Activated naive CD4-positive, alpha-beta T cell treated with anti-CD3 and anti-CD28 coated beads, Interleukin-2, amount 50 U/mL, for 24 hours (primary cell): ENCODE measurements at regions not wholly inside any gene's neighbourhood (a gene's known extent, or its start where the extent isn't known, plus 50 kb on each side); places are given as distances from the start of the nearest gene placed in this dataset.
"Not testable (repeated sequence)": the region's sequence is repeated elsewhere in the genome, so short reads cannot be mapped to it uniquely, and the experiment has no call there.

Experiments used
- H3K27ac Mint-ChIP-seq: one replicate; pipeline ENCODE4 v1.8.0; 2021; ENCODE audit warnings: mild to moderate bottlenecking, mixed read lengths
- H3K27me3 Mint-ChIP-seq: one replicate; pipeline ENCODE4 v1.8.0; 2021; ENCODE audit warnings: mixed read lengths
- H3K36me3 Mint-ChIP-seq: one replicate; pipeline ENCODE4 v1.8.0; 2021; ENCODE audit warnings: mixed read lengths
- H3K4me1 Mint-ChIP-seq: one replicate; pipeline ENCODE4 v1.8.0; 2021; ENCODE audit warnings: mixed read lengths
- H3K4me3 Mint-ChIP-seq: one replicate; pipeline ENCODE4 v1.8.0; 2021; ENCODE audit warnings: mild to moderate bottlenecking, mixed read lengths
- H3K9me3 Mint-ChIP-seq: one replicate; pipeline ENCODE4 v1.8.0; 2021; ENCODE audit warnings: mixed read lengths

GRCh38 chr5:116778651-116779280, 204.1 kb upstream of the SEMA6A start:
- Mint-ChIP-seq H3K36me3 (no peaks in the 10 kb centered on the region), H3K4me1 (no peaks in the 10 kb centered on the region), H3K4me3 (no peak overlapping the region), H3K27ac (no peak overlapping the region), H3K9me3 (no peaks in the 10 kb centered on the region), H3K27me3 (no peaks in the 10 kb centered on the region)

- Mint-ChIP-seq H3K36me3 (no peaks in the 10 kb centered on the region), H3K4me3 (no peak overlapping the region), H3K4me1 (no peaks in the 10 kb centered on the region), H3K27ac (no peak overlapping the region), H3K9me3 (no peaks in the 10 kb centered on the region), H3K27me3 (no peaks in the 10 kb centered on the region)
Observed at GRCh38 chr5:116778032-116778431, 203.4 kb upstream of the SEMA6A start.

- H3K27me3 Mint-ChIP-seq: no peaks in the 10 kb centered on the region
- no peaks in the 10 kb centered on the region for H3K4me1 Mint-ChIP-seq
- no peaks in the 10 kb centered on the region for H3K9me3 Mint-ChIP-seq
- no peaks in the 10 kb centered on the region for H3K36me3 Mint-ChIP-seq
- H3K4me3 Mint-ChIP-seq: no peak overlapping the region
- no peak overlapping the region for H3K27ac Mint-ChIP-seq
Observed at GRCh38 chr5:116773926-116774325, 199.3 kb upstream of the SEMA6A start.

- Mint-ChIP-seq H3K27me3 (no peaks in the 10 kb centered on the region), H3K27ac (no peak overlapping the region), H3K4me1 (no peaks in the 10 kb centered on the region), H3K9me3 (no peaks in the 10 kb centered on the region), H3K4me3 (no peak overlapping the region), H3K36me3 (no peaks in the 10 kb centered on the region)
Observed at GRCh38 chr5:116772806-116773205, 198.2 kb upstream of the SEMA6A start.

- Mint-ChIP-seq H3K27ac (no peak overlapping the region), H3K4me1 (no peaks in the 10 kb centered on the region), H3K9me3 (no peaks in the 10 kb centered on the region), H3K4me3 (no peak overlapping the region), H3K27me3 (no peaks in the 10 kb centered on the region), H3K36me3 (no peaks in the 10 kb centered on the region)
Observed at GRCh38 chr5:116772152-116772501, 197.5 kb upstream of the SEMA6A start.

- Mint-ChIP-seq H3K4me3 (no peak overlapping the region), H3K9me3 (no peaks in the 10 kb centered on the region), H3K27ac (no peak overlapping the region), H3K36me3 (no peaks in the 10 kb centered on the region), H3K27me3 (no peaks in the 10 kb centered on the region), H3K4me1 (no peaks in the 10 kb centered on the region)
Observed at GRCh38 chr5:116771466-116772151, 197.0 kb upstream of the SEMA6A start.

- not testable (repeated sequence) for H3K9me3 Mint-ChIP-seq, H3K4me3 Mint-ChIP-seq, H3K36me3 Mint-ChIP-seq, H3K27ac Mint-ChIP-seq, H3K4me1 Mint-ChIP-seq, H3K27me3 Mint-ChIP-seq
Observed at GRCh38 chr5:116769953-116770352, 195.3 kb upstream of the SEMA6A start.

- Mint-ChIP-seq H3K27ac (no peak overlapping the region), H3K4me3 (no peak overlapping the region), H3K36me3 (no peaks in the 10 kb centered on the region), H3K4me1 (no peaks in the 10 kb centered on the region), H3K27me3 (no peaks in the 10 kb centered on the region), H3K9me3 (no peaks in the 10 kb centered on the region)
Observed at GRCh38 chr5:116769470-116769869, 194.8 kb upstream of the SEMA6A start.

GRCh38 chr5:116766470-116766947, 191.9 kb upstream of the SEMA6A start:
- Mint-ChIP-seq H3K4me3 (no peak overlapping the region), H3K9me3 (no peaks in the 10 kb centered on the region), H3K27me3 (peaks cover 3% of the 10 kb centered on the region), H3K36me3 (no peaks in the 10 kb centered on the region), H3K4me1 (no peaks in the 10 kb centered on the region), H3K27ac (no peak overlapping the region)

- Mint-ChIP-seq H3K4me1 (no peaks in the 10 kb centered on the region), H3K27ac (no peak overlapping the region), H3K27me3 (peaks cover 3% of the 10 kb centered on the region), H3K36me3 (no peaks in the 10 kb centered on the region), H3K9me3 (no peaks in the 10 kb centered on the region), H3K4me3 (no peak overlapping the region)
Observed at GRCh38 chr5:116765441-116765840, 190.8 kb upstream of the SEMA6A start.

- Mint-ChIP-seq H3K4me3 (no peak overlapping the region), H3K27ac (no peak overlapping the region), H3K36me3 (no peaks in the 10 kb centered on the region)
Observed at GRCh38 chr5:116764941-116765340, 190.3 kb upstream of the SEMA6A start.

GRCh38 chr5:116763987-116764866, 189.6 kb upstream of the SEMA6A start:
- no peaks in the 10 kb centered on the region for H3K4me1 Mint-ChIP-seq
- H3K27ac Mint-ChIP-seq: no peak overlapping the region
- H3K27me3 Mint-ChIP-seq: peaks cover 3% of the 10 kb centered on the region

More at GRCh38 chr5:116764941-116765340, 190.3 kb upstream of the SEMA6A start:
- Mint-ChIP-seq H3K9me3 (no peaks in the 10 kb centered on the region), H3K27me3 (peaks cover 3% of the 10 kb centered on the region), H3K4me1 (no peaks in the 10 kb centered on the region)

GRCh38 chr5:116759860-116760640, 185.4 kb upstream of the SEMA6A start:
- no peaks in the 10 kb centered on the region for H3K9me3 Mint-ChIP-seq
- no peaks in the 10 kb centered on the region for H3K36me3 Mint-ChIP-seq
- H3K27ac Mint-ChIP-seq: no peak overlapping the region
- no peak overlapping the region for H3K4me3 Mint-ChIP-seq
- H3K27me3 Mint-ChIP-seq: peaks cover 3% of the 10 kb centered on the region
- no peaks in the 10 kb centered on the region for H3K4me1 Mint-ChIP-seq

More at GRCh38 chr5:116763987-116764866, 189.6 kb upstream of the SEMA6A start:
- Mint-ChIP-seq H3K36me3 (no peaks in the 10 kb centered on the region), H3K9me3 (no peaks in the 10 kb centered on the region), H3K4me3 (no peak overlapping the region)

- no peaks in the 10 kb centered on the region for H3K27me3 Mint-ChIP-seq
Observed at GRCh38 chr5:116757326-116757725, 182.7 kb upstream of the SEMA6A start.

GRCh38 chr5:116756531-116756930, 181.9 kb upstream of the SEMA6A start:
- Mint-ChIP-seq H3K36me3 (no peaks in the 10 kb centered on the region), H3K4me3 (no peak overlapping the region), H3K9me3 (no peaks in the 10 kb centered on the region), H3K4me1 (no peaks in the 10 kb centered on the region), H3K27ac (no peak overlapping the region), H3K27me3 (no peaks in the 10 kb centered on the region)

More at GRCh38 chr5:116757326-116757725, 182.7 kb upstream of the SEMA6A start:
- Mint-ChIP-seq H3K9me3 (no peaks in the 10 kb centered on the region), H3K4me1 (no peaks in the 10 kb centered on the region), H3K27ac (no peak overlapping the region), H3K4me3 (no peak overlapping the region), H3K36me3 (no peaks in the 10 kb centered on the region)
